ENCODE measurements at regions not wholly inside any gene's neighbourhood (a gene's known extent, or its start where the extent isn't known, plus 50 kb on each side); places are given as distances from the start of the nearest gene placed in this dataset.

DNA sequence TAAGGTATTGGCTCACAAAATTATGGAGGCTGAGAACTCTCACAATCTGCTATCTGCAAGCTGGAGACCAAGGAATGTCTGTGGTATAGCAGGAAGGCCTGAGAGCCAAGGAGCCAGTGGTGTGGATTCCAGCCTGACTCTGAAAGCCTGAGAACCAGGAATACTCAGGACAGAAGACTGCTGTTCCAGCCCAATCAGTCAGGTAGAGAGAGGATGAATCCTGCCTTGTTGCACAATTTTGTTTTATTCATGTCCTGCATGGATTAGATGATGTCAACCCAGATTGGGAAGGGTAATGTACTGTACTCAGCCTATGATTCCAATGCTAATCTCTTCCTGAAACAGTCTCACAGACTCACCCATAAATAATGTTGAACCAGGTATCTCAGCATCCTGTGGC is 312.4 kb upstream of the KCNMB2 start:
- Histone ChIP-seq H3F3A (ENCODE audit: low read length, unreplicated experiment) (no peaks in the 10 kb centered on the region), H3K27ac (ENCODE audit: low read length) (no peak overlapping the region), H4K20me1 (ENCODE audit: low read length) (no peaks in the 10 kb centered on the region), H3K4me1 (ENCODE audit: insufficient read depth, low read length) (no peaks in the 10 kb centered on the region), H3K9me2 (replicated peaks; ENCODE audit: low read length) (no peaks in the 10 kb centered on the region), H3K27me3 (ENCODE audit: low read length) (no peaks in the 10 kb centered on the region), H3K36me3 (ENCODE audit: low read depth, low read length) (no peaks in the 10 kb centered on the region), H3K4me2 (ENCODE audit: low read length) (no peak overlapping the region), H3K4me3 (ENCODE audit: low read length) (no peak overlapping the region), H3K79me2 (ENCODE audit: low read length) (no peaks in the 10 kb centered on the region), H3K9ac (ENCODE audit: low read length) (no peak overlapping the region), H2AFZ (ENCODE audit: low read length) (no peak overlapping the region), H3K9me3 (ENCODE audit: low read length) (no peaks in the 10 kb centered on the region)
- intact Hi-C loops (cut with micrococcal nuclease) = no loop called here
- no peak for DNase-seq
- no TSS peak for BruUV-seq (replicated peaks)
- no peak for ATAC-seq
- POLR2A ChIA-PET (ENCODE audit: unreplicated experiment) = no interaction called here
- CTCF ChIA-PET = no interaction called here
- no peak for TF ChIP-seq EZH2phosphoT487 (IDR thresholded peaks at IDR 0.05; ENCODE audit: borderline replicate concordance, low read length)
- TF ChIP-seq EZH2 (IDR thresholded peaks at IDR 0.05; ENCODE audit: low read length, unreplicated experiment) = no peak
- TF ChIP-seq, protein P1, sequence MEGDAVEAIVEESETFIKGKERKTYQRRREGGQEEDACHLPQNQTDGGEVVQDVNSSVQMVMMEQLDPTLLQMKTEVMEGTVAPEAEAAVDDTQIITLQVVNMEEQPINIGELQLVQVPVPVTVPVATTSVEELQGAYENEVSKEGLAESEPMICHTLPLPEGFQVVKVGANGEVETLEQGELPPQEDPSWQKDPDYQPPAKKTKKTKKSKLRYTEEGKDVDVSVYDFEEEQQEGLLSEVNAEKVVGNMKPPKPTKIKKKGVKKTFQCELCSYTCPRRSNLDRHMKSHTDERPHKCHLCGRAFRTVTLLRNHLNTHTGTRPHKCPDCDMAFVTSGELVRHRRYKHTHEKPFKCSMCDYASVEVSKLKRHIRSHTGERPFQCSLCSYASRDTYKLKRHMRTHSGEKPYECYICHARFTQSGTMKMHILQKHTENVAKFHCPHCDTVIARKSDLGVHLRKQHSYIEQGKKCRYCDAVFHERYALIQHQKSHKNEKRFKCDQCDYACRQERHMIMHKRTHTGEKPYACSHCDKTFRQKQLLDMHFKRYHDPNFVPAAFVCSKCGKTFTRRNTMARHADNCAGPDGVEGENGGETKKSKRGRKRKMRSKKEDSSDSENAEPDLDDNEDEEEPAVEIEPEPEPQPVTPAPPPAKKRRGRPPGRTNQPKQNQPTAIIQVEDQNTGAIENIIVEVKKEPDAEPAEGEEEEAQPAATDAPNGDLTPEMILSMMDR (conservative IDR thresholded peaks at IDR 0.05; ENCODE audit: low read depth, low read length) = no peak

GRCh38 chr3:178226094-178226493 is 310.1 kb upstream of the KCNMB2 start:
- no peaks in the 10 kb centered on the region for H3K9me3 ChIP-seq (ENCODE audit: low read length)
- ChIA-PET POLR2A (ENCODE audit: unreplicated experiment) (no interaction called here), CTCF (no interaction called here)

GRCh38 chr3:178231645-178232044 is 304.6 kb upstream of the KCNMB2 start:
- Histone ChIP-seq H3K27ac (ENCODE audit: low read length) (no peak overlapping the region), H3K4me2 (ENCODE audit: low read length) (no peak overlapping the region), H3K4me1 (ENCODE audit: insufficient read depth, low read length) (0 out of 2 replicates have a peak, but pooled peaks cover 3% of the 10 kb centered on the region), H3K9me2 (replicated peaks; ENCODE audit: low read length) (no peaks in the 10 kb centered on the region), H3F3A (ENCODE audit: low read length, unreplicated experiment) (no peaks in the 10 kb centered on the region), H3K9ac (ENCODE audit: low read length) (no peak overlapping the region), H4K20me1 (ENCODE audit: low read length) (no peaks in the 10 kb centered on the region), H2AFZ (ENCODE audit: low read length) (no peak overlapping the region), H3K9me3 (ENCODE audit: low read length) (no peaks in the 10 kb centered on the region), H3K36me3 (ENCODE audit: low read depth, low read length) (no peaks in the 10 kb centered on the region), H3K27me3 (ENCODE audit: low read length) (no peaks in the 10 kb centered on the region), H3K79me2 (ENCODE audit: low read length) (no peaks in the 10 kb centered on the region), H3K4me3 (ENCODE audit: low read length) (no peak overlapping the region)
- no peak for TF ChIP-seq EZH2phosphoT487 (IDR thresholded peaks at IDR 0.05; ENCODE audit: borderline replicate concordance, low read length)
- TF ChIP-seq, protein P1 (conservative IDR thresholded peaks at IDR 0.05; ENCODE audit: low read depth, low read length) = no peak
- no peak for TF ChIP-seq EZH2 (IDR thresholded peaks at IDR 0.05; ENCODE audit: low read length, unreplicated experiment)
- no peak for DNase-seq
- BruUV-seq (replicated peaks) = no TSS peak
- intact Hi-C loops (cut with micrococcal nuclease) = no loop called here
- ChIA-PET CTCF (no interaction called here), POLR2A (ENCODE audit: unreplicated experiment) (no interaction called here)
- ATAC-seq = no peak

More at GRCh38 chr3:178226094-178226493, 310.1 kb upstream of the KCNMB2 start:
- Histone ChIP-seq H4K20me1 (ENCODE audit: low read length) (no peaks in the 10 kb centered on the region), H3K36me3 (ENCODE audit: low read depth, low read length) (no peaks in the 10 kb centered on the region), H3F3A (ENCODE audit: low read length, unreplicated experiment) (no peaks in the 10 kb centered on the region), H3K4me2 (ENCODE audit: low read length) (no peak overlapping the region), H3K4me3 (ENCODE audit: low read length) (no peak overlapping the region), H3K79me2 (ENCODE audit: low read length) (no peaks in the 10 kb centered on the region), H3K27ac (ENCODE audit: low read length) (no peak overlapping the region), H3K9me2 (replicated peaks; ENCODE audit: low read length) (no peaks in the 10 kb centered on the region), H3K4me1 (ENCODE audit: insufficient read depth, low read length) (no peaks in the 10 kb centered on the region), H2AFZ (ENCODE audit: low read length) (no peak overlapping the region), H3K27me3 (ENCODE audit: low read length) (no peaks in the 10 kb centered on the region), H3K9ac (ENCODE audit: low read length) (no peak overlapping the region)
- no TSS peak for BruUV-seq (replicated peaks)
- ATAC-seq (no peak), DNase-seq (no peak)
- intact Hi-C loops (cut with micrococcal nuclease) = no loop called here
- TF ChIP-seq EZH2 (IDR thresholded peaks at IDR 0.05; ENCODE audit: low read length, unreplicated experiment) (no peak), EZH2phosphoT487 (IDR thresholded peaks at IDR 0.05; ENCODE audit: borderline replicate concordance, low read length) (no peak)
- TF ChIP-seq, protein P1 (conservative IDR thresholded peaks at IDR 0.05; ENCODE audit: low read depth, low read length) = no peak

All from PC-3 (cell line).